Activated CD8-positive, alpha-beta T cell treated with anti-CD3 and anti-CD28 coated beads, Interleukin-2, amount 10 ng/mL, durations not matched to agents 7 days and 5 days (primary cell): ENCODE measurements at regions not wholly inside any gene's neighbourhood (a gene's known extent, or its start where the extent isn't known, plus 50 kb on each side); places are given as distances from the start of the nearest gene placed in this dataset.
"Not testable (repeated sequence)": the region's sequence is repeated elsewhere in the genome, so short reads cannot be mapped to it uniquely, and the experiment has no call there.

Experiments
- ATAC-seq: fragments of 150-1000 bp; cut with Tn5 transposase; one replicate; pipeline ENCODE4 v1.10.0; 2021; ENCODE audit warnings: moderate library complexity
- CTCF ChIA-PET: fragments of 350-600 bp; sonication (Branson Sonifier 250); formaldehyde crosslinking; loops from one replicate; lab custom pipeline; 2021; ENCODE audit warnings: antibody characterized with exemption; lab: Charles Lee
- POLR2A ChIA-PET: fragments of 350-600 bp; sonication (Branson Sonifier 250); formaldehyde crosslinking; loops from one replicate; lab custom pipeline; 2021; ENCODE audit warnings: antibody characterized with exemption; lab: Charles Lee
- DNase-seq: peaks from one replicate; pipeline ENCODE4 v3.0.0-alpha.2; 2020
- H3K27ac Mint-ChIP-seq: one replicate; pipeline ENCODE4 v1.8.0; 2021; ENCODE audit warnings: mild to moderate bottlenecking, mixed read lengths
- H3K27me3 Mint-ChIP-seq: one replicate; pipeline ENCODE4 v1.8.0; 2021; ENCODE audit warnings: low read depth, mixed read lengths
- H3K36me3 Mint-ChIP-seq: one replicate; pipeline ENCODE4 v1.8.0; 2021; ENCODE audit warnings: low read depth, mixed read lengths
- H3K4me1 Mint-ChIP-seq: one replicate; pipeline ENCODE4 v1.8.0; 2021; ENCODE audit warnings: low read depth, mixed read lengths
- H3K4me3 Mint-ChIP-seq: one replicate; pipeline ENCODE4 v1.8.0; 2021; ENCODE audit warnings: mild to moderate bottlenecking, mixed read lengths
- H3K9me3 Mint-ChIP-seq: one replicate; pipeline ENCODE4 v1.8.0; 2022; ENCODE audit warnings: mixed read lengths; ENCODE audit not compliant: insufficient read depth

DNA sequence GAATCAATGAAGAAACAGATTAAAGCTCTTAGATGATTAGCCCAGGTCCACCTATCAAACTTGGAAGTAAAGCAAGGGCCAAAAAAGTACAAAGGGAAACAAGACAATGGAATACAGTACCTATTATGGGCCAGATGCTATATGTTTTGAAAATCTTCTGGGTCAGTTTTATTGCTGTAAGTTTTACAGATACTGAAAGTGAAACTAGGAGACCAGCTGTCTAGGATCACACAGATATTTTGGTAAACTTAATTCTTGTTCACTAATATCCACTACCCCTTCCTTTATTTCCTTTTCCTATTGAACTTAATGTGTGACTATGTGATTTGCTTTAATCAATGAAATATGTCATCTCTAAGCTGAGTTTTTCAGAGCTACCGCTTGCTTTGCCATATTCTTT, 505.4 kb upstream of the PITX2 start:
- CTCF ChIA-PET: no interaction called here
- Mint-ChIP-seq H3K27ac (no peak overlapping the region), H3K27me3 (no peaks in the 10 kb centered on the region), H3K4me1 (no peaks in the 10 kb centered on the region), H3K9me3 (no peaks in the 10 kb centered on the region), H3K36me3 (no peaks in the 10 kb centered on the region), H3K4me3 (no peak overlapping the region)
- POLR2A ChIA-PET: no interaction called here
- ATAC-seq (no peak), DNase-seq (no peak)

DNA sequence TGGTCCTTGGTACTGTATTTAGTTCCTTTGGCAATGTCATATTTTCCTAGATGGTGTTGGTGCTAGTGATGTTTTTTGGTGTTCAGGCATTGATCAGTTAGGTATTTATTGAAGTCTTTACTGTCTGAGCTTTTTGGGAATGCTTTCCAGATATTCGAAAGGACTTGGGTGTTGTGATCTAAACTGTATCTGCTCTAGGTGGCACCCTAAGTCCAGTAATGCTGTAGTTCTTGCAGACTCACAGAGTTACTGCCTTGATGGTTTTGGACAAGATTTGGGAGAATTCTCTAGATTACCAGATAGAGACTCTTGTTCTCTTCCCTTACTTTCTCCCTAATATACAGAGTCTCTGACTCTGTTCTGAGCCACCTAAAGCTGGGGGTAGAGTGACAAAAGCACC, 513.6 kb upstream of the PITX2 start:
- ATAC-seq: no peak
- H3K4me1 Mint-ChIP-seq: no peaks in the 10 kb centered on the region
- CTCF ChIA-PET: no interaction called here
- no peak overlapping the region for H3K27ac Mint-ChIP-seq
- no peak overlapping the region for H3K4me3 Mint-ChIP-seq
- peaks cover 5% of the 10 kb centered on the region for H3K9me3 Mint-ChIP-seq
- DNase-seq: no peak
- no peaks in the 10 kb centered on the region for H3K27me3 Mint-ChIP-seq
- H3K36me3 Mint-ChIP-seq: no peaks in the 10 kb centered on the region
- POLR2A ChIA-PET: no interaction called here

DNA sequence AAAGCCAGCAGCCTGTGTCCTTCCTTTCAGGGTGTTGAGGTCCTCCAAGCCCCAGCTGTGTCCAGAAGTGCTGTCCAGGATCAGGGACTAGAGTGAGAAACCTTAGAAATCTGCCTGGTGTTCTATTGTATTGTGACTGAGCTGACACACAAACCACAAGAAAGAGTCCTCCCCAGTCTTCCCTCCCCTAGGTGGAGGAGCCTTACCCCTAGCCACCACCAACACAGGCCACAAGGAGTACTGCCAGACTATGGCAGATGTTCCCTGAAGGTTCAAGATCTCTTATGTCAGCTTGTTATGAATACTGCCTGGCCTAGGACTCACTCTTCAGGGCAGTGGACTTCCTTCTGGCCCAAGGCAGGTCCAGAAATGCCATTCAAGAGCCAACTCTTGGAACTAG, 514.1 kb upstream of the PITX2 start:
- H3K9me3 Mint-ChIP-seq: peaks cover 5% of the 10 kb centered on the region
- H3K27me3 Mint-ChIP-seq: no peaks in the 10 kb centered on the region
- no peaks in the 10 kb centered on the region for H3K4me1 Mint-ChIP-seq
- CTCF ChIA-PET: no interaction called here
- no peak for DNase-seq
- POLR2A ChIA-PET: no interaction called here
- H3K27ac Mint-ChIP-seq: no peak overlapping the region
- no peaks in the 10 kb centered on the region for H3K36me3 Mint-ChIP-seq
- H3K4me3 Mint-ChIP-seq: no peak overlapping the region
- ATAC-seq: no peak

DNA sequence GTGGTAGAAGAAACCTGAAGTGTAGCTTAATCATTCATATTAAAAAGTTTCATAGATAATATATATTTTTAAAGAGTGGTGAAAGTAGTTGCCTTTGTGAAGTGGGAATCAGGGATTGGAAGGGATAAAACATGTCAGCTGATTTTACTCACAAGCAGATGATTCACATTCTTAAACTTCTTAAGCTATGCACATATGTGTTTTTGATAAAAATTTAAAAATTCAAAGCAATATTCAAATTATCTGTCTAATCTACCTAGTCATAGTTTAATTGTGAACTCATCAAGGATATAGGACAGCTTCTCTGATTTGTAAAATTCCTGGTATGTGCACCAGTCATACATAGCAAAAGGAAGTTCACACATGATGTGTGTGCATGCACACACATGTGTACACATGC, 520.6 kb upstream of the PITX2 start:
- H3K27ac Mint-ChIP-seq: no peak overlapping the region
- H3K4me1 Mint-ChIP-seq: no peaks in the 10 kb centered on the region
- no peak for DNase-seq
- POLR2A ChIA-PET: no interaction called here
- peaks cover 2% of the 10 kb centered on the region for H3K9me3 Mint-ChIP-seq
- CTCF ChIA-PET: no interaction called here
- ATAC-seq: no peak
- no peaks in the 10 kb centered on the region for H3K36me3 Mint-ChIP-seq
- no peaks in the 10 kb centered on the region for H3K27me3 Mint-ChIP-seq
- H3K4me3 Mint-ChIP-seq: no peak overlapping the region

DNA sequence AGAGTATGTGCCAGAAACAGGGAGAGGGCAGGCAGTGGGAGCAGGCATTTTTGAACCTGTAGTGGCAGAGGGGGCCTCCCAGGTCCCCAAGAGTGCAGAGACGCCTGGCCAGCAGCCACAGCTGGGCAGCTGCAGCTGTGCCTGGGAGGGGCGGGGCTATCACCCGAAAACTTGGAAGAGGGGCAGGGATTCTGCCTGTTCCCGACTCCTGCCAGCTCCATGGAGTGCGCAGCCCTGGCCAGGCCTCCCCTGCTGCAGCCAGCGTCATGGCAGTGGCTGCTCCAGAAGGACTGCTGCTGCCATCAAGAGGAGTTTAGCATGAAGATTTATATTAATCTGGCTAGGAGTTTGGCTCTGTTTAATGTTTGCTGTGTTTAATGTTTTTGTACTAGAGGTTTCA, 532.1 kb upstream of the PITX2 start:
- DNase-seq: no peak
- Mint-ChIP-seq H3K27ac (no peak overlapping the region), H3K4me1 (no peaks in the 10 kb centered on the region), H3K36me3 (no peaks in the 10 kb centered on the region), H3K4me3 (no peak overlapping the region), H3K9me3 (peaks cover 6% of the 10 kb centered on the region), H3K27me3 (no peaks in the 10 kb centered on the region)
- POLR2A ChIA-PET: no interaction called here
- ATAC-seq: no peak
- CTCF ChIA-PET: no interaction called here

DNA sequence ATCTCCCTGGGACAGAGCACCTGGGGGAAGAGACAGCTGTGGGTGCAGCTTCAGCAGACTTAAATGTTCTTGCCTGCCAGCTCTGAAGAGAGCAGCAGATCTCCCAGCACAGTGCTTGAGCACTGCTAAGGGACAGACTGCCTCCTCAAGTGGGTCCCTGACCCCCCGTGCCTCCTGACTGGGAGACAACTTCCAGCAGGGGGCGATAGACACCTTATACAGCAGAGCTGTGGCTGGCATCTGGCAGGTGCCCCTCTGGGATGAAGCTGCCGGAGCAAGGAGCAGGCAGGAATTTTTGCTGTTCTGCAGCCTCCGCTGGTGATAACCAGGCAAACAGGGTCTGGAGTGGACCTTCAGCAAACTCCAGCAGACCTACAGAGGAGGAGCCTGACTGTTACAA, 541.7 kb upstream of the PITX2 start:
- POLR2A ChIA-PET, H3K4me3 Mint-ChIP-seq, ATAC-seq, CTCF ChIA-PET, H3K9me3 Mint-ChIP-seq, DNase-seq, H3K4me1 Mint-ChIP-seq, H3K27me3 Mint-ChIP-seq, H3K27ac Mint-ChIP-seq, H3K36me3 Mint-ChIP-seq: not testable (repeated sequence)

DNA sequence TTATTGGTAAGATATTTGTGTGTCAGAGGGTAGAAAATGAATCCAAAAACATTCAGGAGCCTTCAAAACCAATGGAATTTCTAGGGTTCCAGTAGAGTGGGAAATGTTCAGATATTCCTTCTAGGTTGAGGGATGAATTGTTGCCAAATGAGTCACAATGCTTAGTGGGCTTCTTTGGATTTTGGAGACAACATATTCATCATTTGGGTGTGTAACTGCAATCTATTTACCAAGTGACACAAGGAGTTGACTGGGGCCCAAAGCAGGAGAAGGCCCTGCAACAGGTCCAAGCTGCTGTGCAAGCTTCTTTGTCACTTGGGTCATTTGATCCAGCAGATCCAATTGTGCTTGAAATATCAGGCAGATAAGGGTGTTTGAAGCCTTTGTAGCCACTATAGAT, 551.5 kb upstream of the PITX2 start:
- Mint-ChIP-seq H3K27me3 (no peaks in the 10 kb centered on the region), H3K36me3 (no peaks in the 10 kb centered on the region), H3K9me3 (peaks cover 5% of the 10 kb centered on the region), H3K27ac (no peak overlapping the region), H3K4me1 (no peaks in the 10 kb centered on the region), H3K4me3 (no peak overlapping the region)
- ChIA-PET CTCF (no interaction called here), POLR2A (no interaction called here)
- ATAC-seq (no peak), DNase-seq (no peak)

DNA sequence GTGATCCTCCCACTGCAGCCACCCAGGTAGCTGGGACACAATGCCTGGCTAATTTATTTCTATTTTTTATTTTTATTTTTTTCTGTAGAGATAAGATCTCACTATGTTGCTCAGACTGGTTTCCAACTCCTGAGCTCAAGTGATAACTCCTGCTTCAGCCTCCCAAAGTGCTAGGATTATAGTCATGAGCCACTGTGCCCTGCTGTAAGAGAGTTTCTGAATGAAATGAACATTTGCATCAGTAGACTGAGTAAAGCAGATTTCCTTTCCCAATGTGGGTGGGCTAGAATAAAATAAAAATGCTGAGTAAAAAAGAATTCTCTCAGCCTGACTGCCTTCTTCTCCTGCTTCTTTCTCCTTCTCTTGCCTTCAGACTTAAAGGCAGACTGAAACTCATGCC, 555.4 kb upstream of the PITX2 start:
- ATAC-seq (no peak), DNase-seq (no peak)
- no peak overlapping the region for H3K4me3 Mint-ChIP-seq
- H3K27ac Mint-ChIP-seq: no peak overlapping the region
- POLR2A ChIA-PET: no interaction called here
- H3K27me3 Mint-ChIP-seq: no peaks in the 10 kb centered on the region
- no peaks in the 10 kb centered on the region for H3K4me1 Mint-ChIP-seq
- no peaks in the 10 kb centered on the region for H3K9me3 Mint-ChIP-seq
- CTCF ChIA-PET: no interaction called here
- no peaks in the 10 kb centered on the region for H3K36me3 Mint-ChIP-seq

DNA sequence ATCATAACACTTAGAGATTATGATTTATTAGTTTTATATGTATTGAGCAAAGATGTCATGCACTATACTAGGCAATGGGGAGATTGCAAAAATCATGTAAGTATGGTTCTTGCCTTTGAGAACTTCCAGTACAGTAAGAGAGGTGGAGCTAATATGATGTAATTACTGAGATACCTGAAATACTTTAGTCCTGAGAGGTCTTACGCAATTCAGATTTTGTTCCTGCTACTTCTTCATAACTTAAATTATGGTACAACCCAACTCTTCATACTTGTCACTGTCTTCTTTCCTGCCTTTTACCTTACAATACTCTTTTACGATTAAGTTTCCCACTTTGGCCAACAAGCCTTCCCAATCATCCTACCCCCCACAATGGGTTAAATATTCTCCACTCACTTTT, 564.2 kb upstream of the PITX2 start:
- POLR2A ChIA-PET: no interaction called here
- H3K27me3 Mint-ChIP-seq: no peaks in the 10 kb centered on the region

DNA sequence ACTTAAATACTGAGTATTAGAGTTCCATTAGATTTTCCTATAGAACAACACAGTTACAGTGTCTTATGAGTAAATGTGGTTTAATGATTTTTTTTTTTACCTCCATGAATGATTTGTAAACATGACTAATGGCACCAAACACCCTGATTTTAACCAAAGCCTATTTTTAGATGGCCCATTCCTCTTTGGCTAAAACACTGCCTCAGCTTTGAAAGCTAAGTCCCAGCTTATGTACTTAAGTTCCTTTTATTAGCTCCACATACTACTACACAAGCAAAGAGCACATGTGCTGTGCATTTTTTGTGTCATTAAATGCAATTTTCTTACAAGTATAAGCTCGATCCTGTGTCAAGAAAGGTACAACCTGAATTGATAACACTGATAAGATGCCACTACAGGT, 575.6 kb upstream of the PITX2 start:
- Mint-ChIP-seq H3K27ac (no peak overlapping the region), H3K9me3 (no peaks in the 10 kb centered on the region), H3K27me3 (no peaks in the 10 kb centered on the region), H3K4me1 (no peaks in the 10 kb centered on the region), H3K4me3 (no peak overlapping the region), H3K36me3 (no peaks in the 10 kb centered on the region)
- ATAC-seq (no peak), DNase-seq (no peak)
- CTCF ChIA-PET: no interaction called here
- POLR2A ChIA-PET: no interaction called here

More for the DNA sequence above, 564.2 kb upstream of the PITX2 start:
- no peaks in the 10 kb centered on the region for H3K36me3 Mint-ChIP-seq
- H3K4me3 Mint-ChIP-seq: no peak overlapping the region
- no peaks in the 10 kb centered on the region for H3K4me1 Mint-ChIP-seq
- CTCF ChIA-PET: no interaction called here
- ATAC-seq: no peak
- H3K9me3 Mint-ChIP-seq: no peaks in the 10 kb centered on the region
- no peak overlapping the region for H3K27ac Mint-ChIP-seq
- no peak for DNase-seq

DNA sequence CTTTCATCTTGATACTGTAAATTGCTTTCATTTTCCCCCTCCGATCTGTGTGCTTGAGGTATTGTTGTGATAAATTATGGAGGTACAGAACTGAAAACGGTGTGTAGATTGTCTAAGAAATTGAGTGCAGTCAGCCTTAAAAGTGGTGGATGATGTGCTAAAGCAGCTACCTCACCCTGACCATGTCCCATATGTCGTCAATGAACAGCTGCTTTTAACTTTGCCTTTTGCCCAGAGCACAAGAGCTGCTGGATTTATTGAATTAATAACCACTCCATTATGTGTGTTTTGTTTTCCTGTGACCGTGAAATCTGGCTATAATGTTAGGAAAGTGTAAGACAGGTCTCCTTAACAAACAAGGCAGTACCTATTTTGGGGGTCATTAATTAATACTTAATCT, 581.9 kb upstream of the PITX2 start:
- ChIA-PET CTCF (no interaction called here), POLR2A (no interaction called here)
- H3K4me1 Mint-ChIP-seq: no peaks in the 10 kb centered on the region
- no peaks in the 10 kb centered on the region for H3K27me3 Mint-ChIP-seq
- no peak overlapping the region for H3K4me3 Mint-ChIP-seq
- ATAC-seq (no peak), DNase-seq (no peak)
- H3K36me3 Mint-ChIP-seq: no peaks in the 10 kb centered on the region
- no peaks in the 10 kb centered on the region for H3K9me3 Mint-ChIP-seq
- H3K27ac Mint-ChIP-seq: no peak overlapping the region

DNA sequence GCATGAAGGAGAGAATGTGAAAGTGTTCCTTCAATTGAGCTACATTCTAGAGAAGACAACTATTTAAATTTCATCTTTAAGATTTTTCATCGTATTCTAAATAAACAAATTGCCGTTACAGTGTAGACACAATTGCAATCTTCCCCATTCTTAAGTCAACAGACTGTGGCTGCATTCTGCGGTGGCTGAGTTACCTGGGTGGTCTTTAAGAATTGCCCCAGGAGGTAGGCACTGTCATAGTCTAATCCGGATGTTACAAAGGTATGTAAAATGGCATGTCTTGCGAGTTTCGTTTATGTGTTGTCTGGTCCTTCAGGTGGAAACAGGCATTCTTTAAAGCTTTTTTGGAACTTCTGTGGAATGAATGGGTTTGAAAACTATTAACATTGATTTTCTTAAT, 586.1 kb upstream of the PITX2 start:
- Mint-ChIP-seq H3K36me3 (no peaks in the 10 kb centered on the region), H3K4me3 (no peak overlapping the region), H3K9me3 (no peaks in the 10 kb centered on the region), H3K27me3 (no peaks in the 10 kb centered on the region), H3K27ac (no peak overlapping the region), H3K4me1 (no peaks in the 10 kb centered on the region)
- no peak for DNase-seq
- no peak for ATAC-seq
- ChIA-PET POLR2A (no interaction called here), CTCF (no interaction called here)

DNA sequence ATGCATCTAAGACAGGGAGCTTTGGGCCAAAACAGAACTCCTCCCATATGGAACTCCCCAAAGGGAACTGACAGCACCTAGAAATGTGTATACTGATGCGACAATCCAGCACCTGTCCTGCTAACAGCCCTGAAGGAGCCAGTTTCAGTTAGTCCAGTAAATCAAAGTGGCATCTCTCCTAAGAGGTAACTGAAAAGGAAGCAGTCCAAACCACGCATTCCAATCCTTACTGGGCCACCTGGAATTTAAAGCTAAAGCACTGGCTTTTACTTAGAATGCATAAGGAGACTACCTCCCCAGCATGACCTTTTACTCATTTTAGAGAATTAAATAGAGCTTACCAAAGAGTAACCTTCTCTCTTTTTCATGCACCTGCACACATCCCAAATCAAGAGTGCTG, 586.8 kb upstream of the PITX2 start:
- Mint-ChIP-seq H3K27ac (no peak overlapping the region), H3K9me3 (no peaks in the 10 kb centered on the region), H3K27me3 (no peaks in the 10 kb centered on the region), H3K4me1 (no peaks in the 10 kb centered on the region), H3K36me3 (no peaks in the 10 kb centered on the region), H3K4me3 (no peak overlapping the region)
- CTCF ChIA-PET: no interaction called here
- POLR2A ChIA-PET: no interaction called here
- ATAC-seq: no peak
- DNase-seq: no peak
